HL-60 (cell line): ENCODE measurements at regions not wholly inside any gene's neighbourhood (a gene's known extent, or its start where the extent isn't known, plus 50 kb on each side); places are given as distances from the start of the nearest gene placed in this dataset.

Experiments used
- DNase-seq, 2 experiments: peaks; one replicate each; pipeline ENCODE4 v3.0.0-alpha.2; 2010 to 2020; ENCODE audit warnings: low read depth in 1 of 2, low spot score in 1 of 2
- H3K27ac ChIP-seq: fragments of 250-450 bp; sonication (Bioruptor Pico); replicated peaks from 2 replicates; pipeline ENCODE4 v1.5.1; 2020; ENCODE audit warnings: mild to moderate bottlenecking, moderate library complexity
- H3K27me3 ChIP-seq: fragments of 250-450 bp; sonication (Bioruptor Pico); 2 replicates; pipeline ENCODE4 v1.5.1; 2021; ENCODE audit warnings: mild to moderate bottlenecking, moderate library complexity; ENCODE audit not compliant: insufficient read depth, poor library complexity, severe bottlenecking
- H3K4me3 ChIP-seq: replicated peaks from 2 replicates; pipeline ENCODE4 v1.5.1; 2011; ENCODE audit warnings: mild to moderate bottlenecking, control low read depth, low read length; ENCODE audit not compliant: insufficient read depth
- GABPA ChIP-seq: IDR thresholded peaks from 2 replicates; pipeline ENCODE4 v1.6.1; 2012; ENCODE audit warnings: low read depth
- POLR2AphosphoS5 ChIP-seq: IDR thresholded peaks from 2 replicates; pipeline ENCODE4 v1.6.1; 2012; ENCODE audit warnings: low read depth
- SPI1 ChIP-seq: IDR thresholded peaks from 2 replicates; pipeline ENCODE4 v1.6.1; 2012; ENCODE audit warnings: low read depth, mild to moderate bottlenecking, borderline replicate concordance
- TF ChIP-seq, protein P1 (sequence below): IDR thresholded peaks from 2 replicates; pipeline ENCODE4 v1.6.1; 2012; ENCODE audit warnings: low read depth; ENCODE audit not compliant: insufficient replicate concordance
- TF ChIP-seq, protein P2 (sequence below): IDR thresholded peaks from one replicate; pipeline ENCODE4 v1.5.1; 2011; ENCODE audit warnings: low read length, control low read depth, inconsistent platforms; ENCODE audit not compliant: insufficient read depth

DNA sequence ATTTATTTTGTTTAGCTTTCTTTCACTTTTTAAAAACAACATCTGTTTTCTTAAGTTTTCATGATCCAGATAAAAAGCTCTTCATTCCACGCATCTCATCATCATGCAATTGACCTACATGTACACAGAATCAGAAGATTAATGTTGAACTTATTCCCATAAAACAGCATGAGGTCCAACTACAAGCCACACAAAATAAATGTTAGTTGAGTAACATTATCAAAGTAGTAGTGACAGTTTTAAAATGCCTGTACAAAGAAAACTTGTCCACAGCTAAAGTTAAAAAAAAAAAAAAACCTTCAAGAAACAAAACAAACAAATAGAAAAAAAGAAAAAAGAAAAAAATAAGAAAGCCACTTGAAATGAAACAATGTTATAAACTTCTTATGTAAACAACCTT is 846.3 kb downstream of the TLE1 start:
- no peak for TF ChIP-seq GABPA
- Histone ChIP-seq H3K27me3 (no peaks in the 10 kb centered on the region), H3K4me3 (no peak overlapping the region), H3K27ac (no peak overlapping the region)
- no peak for DNase-seq

DNA sequence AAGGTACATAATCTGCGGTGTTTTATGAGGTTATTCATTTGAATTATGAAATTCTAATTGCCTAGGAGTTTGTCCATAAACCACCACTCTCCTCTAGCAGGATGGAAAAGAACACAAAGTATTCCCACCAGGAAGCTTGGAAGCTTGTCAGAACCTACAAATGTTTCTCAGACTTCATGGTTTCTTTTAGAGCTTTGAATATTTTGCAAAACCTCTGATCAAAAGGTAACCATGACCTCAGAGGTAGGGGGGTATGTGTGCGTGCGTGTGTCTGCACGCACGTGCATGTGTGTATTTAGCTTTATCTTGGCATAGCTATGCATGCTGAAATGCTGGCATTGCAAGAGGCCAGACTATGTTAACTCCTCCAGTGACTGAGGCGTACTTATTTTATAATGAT is 847.0 kb downstream of the TLE1 start:
- Histone ChIP-seq H3K27me3 (no peaks in the 10 kb centered on the region), H3K27ac (no peak overlapping the region), H3K4me3 (no peak overlapping the region)
- DNase-seq, result no peak
- TF ChIP-seq, protein P1, sequence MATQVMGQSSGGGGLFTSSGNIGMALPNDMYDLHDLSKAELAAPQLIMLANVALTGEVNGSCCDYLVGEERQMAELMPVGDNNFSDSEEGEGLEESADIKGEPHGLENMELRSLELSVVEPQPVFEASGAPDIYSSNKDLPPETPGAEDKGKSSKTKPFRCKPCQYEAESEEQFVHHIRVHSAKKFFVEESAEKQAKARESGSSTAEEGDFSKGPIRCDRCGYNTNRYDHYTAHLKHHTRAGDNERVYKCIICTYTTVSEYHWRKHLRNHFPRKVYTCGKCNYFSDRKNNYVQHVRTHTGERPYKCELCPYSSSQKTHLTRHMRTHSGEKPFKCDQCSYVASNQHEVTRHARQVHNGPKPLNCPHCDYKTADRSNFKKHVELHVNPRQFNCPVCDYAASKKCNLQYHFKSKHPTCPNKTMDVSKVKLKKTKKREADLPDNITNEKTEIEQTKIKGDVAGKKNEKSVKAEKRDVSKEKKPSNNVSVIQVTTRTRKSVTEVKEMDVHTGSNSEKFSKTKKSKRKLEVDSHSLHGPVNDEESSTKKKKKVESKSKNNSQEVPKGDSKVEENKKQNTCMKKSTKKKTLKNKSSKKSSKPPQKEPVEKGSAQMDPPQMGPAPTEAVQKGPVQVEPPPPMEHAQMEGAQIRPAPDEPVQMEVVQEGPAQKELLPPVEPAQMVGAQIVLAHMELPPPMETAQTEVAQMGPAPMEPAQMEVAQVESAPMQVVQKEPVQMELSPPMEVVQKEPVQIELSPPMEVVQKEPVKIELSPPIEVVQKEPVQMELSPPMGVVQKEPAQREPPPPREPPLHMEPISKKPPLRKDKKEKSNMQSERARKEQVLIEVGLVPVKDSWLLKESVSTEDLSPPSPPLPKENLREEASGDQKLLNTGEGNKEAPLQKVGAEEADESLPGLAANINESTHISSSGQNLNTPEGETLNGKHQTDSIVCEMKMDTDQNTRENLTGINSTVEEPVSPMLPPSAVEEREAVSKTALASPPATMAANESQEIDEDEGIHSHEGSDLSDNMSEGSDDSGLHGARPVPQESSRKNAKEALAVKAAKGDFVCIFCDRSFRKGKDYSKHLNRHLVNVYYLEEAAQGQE, result no peak
- TF ChIP-seq POLR2AphosphoS5, result no peak
- TF ChIP-seq GABPA, result no peak
- TF ChIP-seq, protein P2, sequence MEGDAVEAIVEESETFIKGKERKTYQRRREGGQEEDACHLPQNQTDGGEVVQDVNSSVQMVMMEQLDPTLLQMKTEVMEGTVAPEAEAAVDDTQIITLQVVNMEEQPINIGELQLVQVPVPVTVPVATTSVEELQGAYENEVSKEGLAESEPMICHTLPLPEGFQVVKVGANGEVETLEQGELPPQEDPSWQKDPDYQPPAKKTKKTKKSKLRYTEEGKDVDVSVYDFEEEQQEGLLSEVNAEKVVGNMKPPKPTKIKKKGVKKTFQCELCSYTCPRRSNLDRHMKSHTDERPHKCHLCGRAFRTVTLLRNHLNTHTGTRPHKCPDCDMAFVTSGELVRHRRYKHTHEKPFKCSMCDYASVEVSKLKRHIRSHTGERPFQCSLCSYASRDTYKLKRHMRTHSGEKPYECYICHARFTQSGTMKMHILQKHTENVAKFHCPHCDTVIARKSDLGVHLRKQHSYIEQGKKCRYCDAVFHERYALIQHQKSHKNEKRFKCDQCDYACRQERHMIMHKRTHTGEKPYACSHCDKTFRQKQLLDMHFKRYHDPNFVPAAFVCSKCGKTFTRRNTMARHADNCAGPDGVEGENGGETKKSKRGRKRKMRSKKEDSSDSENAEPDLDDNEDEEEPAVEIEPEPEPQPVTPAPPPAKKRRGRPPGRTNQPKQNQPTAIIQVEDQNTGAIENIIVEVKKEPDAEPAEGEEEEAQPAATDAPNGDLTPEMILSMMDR, result no peak
- no peak for TF ChIP-seq SPI1

DNA sequence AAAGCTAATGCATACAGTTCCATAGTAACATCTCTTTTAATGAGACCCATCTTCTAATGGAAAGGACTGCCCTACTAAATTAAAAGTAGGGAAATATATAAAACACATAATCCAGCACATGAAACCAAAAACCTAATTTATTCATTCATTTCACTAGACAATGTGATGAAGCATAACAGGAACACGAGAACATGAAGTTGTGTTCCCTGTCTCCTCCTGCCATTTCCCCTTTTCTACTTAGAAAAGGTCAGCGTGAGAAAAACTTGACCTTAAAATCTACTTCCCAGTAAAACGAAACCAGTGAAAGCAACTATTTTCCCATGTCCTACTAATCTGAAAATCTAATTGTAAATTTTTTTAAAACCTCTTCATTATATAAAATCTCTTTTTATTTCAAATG is 847.5 kb downstream of the TLE1 start:
- DNase-seq, result no peak
- Histone ChIP-seq H3K27me3 (no peaks in the 10 kb centered on the region), H3K27ac (no peak overlapping the region), H3K4me3 (no peak overlapping the region)
- TF ChIP-seq SPI1 (peak; percentile 47; the same call in 1 of the 2 replicates), POLR2AphosphoS5 (no peak)

DNA sequence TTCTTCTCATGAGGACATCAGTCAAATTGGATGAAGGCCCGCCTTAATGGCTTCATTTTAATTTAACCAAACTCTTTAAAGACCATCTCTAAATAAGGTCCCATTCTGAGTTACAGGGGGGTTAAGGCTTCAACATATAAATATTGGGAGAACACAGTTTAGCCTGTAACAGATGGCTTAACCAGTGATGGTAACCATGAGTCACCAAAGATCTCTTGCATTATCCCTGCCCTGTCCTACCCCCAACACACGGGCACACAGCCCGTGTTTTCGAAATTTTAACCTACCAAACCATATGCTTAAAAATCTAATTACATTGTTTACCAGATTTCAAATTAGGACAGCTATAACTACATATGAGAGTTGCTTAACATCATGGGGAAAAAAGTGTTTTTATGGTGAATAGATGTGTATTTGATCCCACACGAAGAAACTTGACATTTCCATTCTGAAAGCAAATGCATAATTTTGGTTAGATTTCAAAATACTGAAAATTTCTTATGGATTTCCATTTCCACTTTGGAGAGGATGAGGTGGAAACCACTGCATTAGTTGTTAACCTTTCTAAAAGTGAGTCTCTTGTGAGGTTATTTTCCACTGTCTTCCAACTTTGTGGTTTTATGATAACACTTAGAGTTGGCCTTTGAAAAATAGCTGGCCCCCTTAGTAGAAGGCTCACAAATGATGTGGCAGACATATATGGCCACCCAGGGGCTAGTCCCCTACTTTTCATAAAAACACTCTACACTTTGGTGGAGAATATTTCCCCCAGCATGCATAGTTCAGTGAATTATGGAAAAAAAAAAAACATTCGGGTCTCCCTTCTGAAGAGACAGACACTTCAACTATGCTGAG is 849.3 kb downstream of the TLE1 start:
- H3K27me3 ChIP-seq, result no peaks in the 10 kb centered on the region
- no peak overlapping the region for H3K4me3 ChIP-seq
- no peak overlapping the region for H3K27ac ChIP-seq
- no peak for DNase-seq
- TF ChIP-seq, protein P1, result no peak
- TF ChIP-seq SPI1, result no peak
- TF ChIP-seq, protein P2, result no peak
- no peak for TF ChIP-seq POLR2AphosphoS5
- no peak for TF ChIP-seq GABPA

DNA sequence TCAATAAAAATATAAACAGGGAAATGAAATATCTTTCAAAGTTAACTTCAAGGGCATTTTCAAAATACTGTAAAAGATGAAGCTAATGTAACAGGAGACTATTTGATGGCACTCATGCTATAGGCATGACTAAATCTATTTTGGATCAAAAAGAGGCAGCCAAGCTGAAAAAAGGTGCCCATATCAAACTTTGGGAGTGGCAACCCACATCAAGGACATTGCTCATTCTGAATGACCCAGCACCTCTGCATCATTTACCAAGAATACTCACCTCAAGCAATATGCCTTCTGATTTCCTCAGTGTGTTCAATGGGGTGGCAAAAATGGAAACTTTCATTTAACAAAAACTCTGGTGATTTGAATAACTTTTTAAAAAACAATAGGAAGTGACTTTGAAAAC is 853.3 kb downstream of the TLE1 start:
- Histone ChIP-seq H3K27ac (no peak overlapping the region), H3K4me3 (no peak overlapping the region), H3K27me3 (no peaks in the 10 kb centered on the region)
- TF ChIP-seq, protein P1, result no peak
- TF ChIP-seq, protein P2, result no peak
- TF ChIP-seq GABPA (no peak), POLR2AphosphoS5 (no peak), SPI1 (no peak)
- no peak for DNase-seq
